ENCODE measurements at regions not wholly inside any gene's neighbourhood (a gene's known extent, or its start where the extent isn't known, plus 50 kb on each side); places are given as distances from the start of the nearest gene placed in this dataset.
A peak's percentile ranks its signal among the peaks of the same experiment; 100 is the strongest.

DNA sequence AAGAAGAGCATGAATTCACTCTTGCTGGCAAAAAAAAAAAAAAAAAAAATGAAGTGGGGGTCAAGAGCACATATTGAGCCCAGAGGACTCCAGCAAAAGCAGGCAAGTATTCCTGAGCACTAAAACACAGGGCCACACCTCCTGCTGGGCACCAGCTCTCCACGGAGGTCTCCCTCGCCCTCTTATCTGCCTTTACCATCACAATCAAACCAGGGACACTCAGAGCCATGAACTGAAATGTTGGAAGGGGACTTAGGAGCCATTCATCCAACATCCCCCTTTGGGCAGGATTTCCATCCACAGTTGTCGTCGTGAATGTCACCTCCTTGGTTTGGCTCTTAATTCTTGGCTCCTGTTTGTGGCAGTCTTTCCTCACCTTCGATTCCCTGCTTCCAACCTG is 89.8 kb upstream of the GNAO1 start:
- Histone ChIP-seq H3K27ac (peak overlapping the region in 1 of 2 donors; percentile 56), H3K4me1 (peaks cover 6% of the 10 kb centered on the region), H3K36me3 (ENCODE audit: low read depth, missing control alignments) (no peaks in the 10 kb centered on the region), H3K9me3 (no peaks in the 10 kb centered on the region), H3K4me3 (no peak overlapping the region), H3K27me3 (no peaks in the 10 kb centered on the region)
- DNase-seq = no peak
- intact Hi-C loops (cut with DNase I; ENCODE audit: low total_unique reads) = no loop called here
- TF ChIP-seq POLR2A (IDR thresholded peaks at IDR 0.05) = no peak
- TF ChIP-seq, protein P1, sequence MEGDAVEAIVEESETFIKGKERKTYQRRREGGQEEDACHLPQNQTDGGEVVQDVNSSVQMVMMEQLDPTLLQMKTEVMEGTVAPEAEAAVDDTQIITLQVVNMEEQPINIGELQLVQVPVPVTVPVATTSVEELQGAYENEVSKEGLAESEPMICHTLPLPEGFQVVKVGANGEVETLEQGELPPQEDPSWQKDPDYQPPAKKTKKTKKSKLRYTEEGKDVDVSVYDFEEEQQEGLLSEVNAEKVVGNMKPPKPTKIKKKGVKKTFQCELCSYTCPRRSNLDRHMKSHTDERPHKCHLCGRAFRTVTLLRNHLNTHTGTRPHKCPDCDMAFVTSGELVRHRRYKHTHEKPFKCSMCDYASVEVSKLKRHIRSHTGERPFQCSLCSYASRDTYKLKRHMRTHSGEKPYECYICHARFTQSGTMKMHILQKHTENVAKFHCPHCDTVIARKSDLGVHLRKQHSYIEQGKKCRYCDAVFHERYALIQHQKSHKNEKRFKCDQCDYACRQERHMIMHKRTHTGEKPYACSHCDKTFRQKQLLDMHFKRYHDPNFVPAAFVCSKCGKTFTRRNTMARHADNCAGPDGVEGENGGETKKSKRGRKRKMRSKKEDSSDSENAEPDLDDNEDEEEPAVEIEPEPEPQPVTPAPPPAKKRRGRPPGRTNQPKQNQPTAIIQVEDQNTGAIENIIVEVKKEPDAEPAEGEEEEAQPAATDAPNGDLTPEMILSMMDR (IDR thresholded peaks at IDR 0.05) = no peak
- WGBS, 2 donors = 72 to 83% methylated on average over 5 of the region's 5 CpGs

DNA sequence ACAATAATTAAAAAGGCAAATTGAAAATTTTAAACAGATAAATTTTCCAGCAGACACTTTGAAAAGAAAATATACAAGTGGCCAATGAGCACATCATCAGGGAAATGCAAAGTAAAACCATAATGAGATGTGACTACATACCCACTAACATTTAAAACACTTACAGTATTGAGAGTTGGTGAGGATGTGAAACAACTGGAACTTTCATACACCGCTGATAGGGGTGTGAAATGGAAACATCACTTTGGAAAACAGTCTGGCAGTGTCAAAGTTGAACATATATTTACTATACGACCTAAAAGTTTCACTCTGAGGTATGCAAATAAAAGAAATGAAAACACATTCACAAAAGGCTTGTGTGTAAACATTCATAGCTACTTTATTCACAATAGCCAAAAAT is 94.0 kb upstream of the GNAO1 start:
- peaks cover 6% of the 10 kb centered on the region for H3K4me1 ChIP-seq
- WGBS, 2 donors = 80 to 89% methylated on average over 2 of the region's 2 CpGs
- no peaks in the 10 kb centered on the region for H3K27me3 ChIP-seq
- intact Hi-C loops (cut with DNase I; ENCODE audit: low total_unique reads) = no loop called here
- no peak for DNase-seq
- no peak overlapping the region for H3K27ac ChIP-seq
- H3K36me3 ChIP-seq (ENCODE audit: low read depth, missing control alignments) = no peaks in the 10 kb centered on the region
- no peaks in the 10 kb centered on the region for H3K9me3 ChIP-seq
- TF ChIP-seq, protein P1 (IDR thresholded peaks at IDR 0.05) = no peak
- no peak for TF ChIP-seq POLR2A (IDR thresholded peaks at IDR 0.05)
- H3K4me3 ChIP-seq = no peak overlapping the region

DNA sequence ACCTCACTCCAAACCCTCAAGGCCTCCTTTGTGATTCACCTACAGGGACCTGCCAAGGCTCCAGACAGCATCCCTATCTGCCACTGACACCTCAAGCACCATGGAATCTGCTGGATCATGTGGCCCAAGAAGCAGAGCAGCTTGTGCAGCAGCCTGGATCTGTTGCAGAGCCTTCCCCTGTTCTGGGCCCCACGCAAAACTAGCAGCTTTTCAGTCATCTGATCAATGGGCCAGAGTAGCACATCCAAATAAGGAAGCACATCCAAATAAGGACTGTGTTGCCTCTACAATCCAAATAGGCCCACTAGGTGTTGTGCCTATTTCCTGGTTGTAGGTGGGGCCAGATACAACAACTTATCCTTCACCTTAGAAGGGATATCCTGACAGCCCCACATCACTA is 97.1 kb upstream of the GNAO1 start:
- intact Hi-C loops (cut with DNase I; ENCODE audit: low total_unique reads) = no loop called here
- no peaks in the 10 kb centered on the region for H3K9me3 ChIP-seq
- no peaks in the 10 kb centered on the region for H3K4me1 ChIP-seq
- 80 to 92% methylated on average over 1 of the region's 1 CpG for WGBS, 2 donors
- no peak overlapping the region for H3K27ac ChIP-seq
- TF ChIP-seq, protein P1 (IDR thresholded peaks at IDR 0.05) = no peak
- no peak for TF ChIP-seq POLR2A (IDR thresholded peaks at IDR 0.05)
- no peak for DNase-seq
- H3K36me3 ChIP-seq (ENCODE audit: low read depth, missing control alignments) = no peaks in the 10 kb centered on the region
- H3K27me3 ChIP-seq = no peaks in the 10 kb centered on the region
- H3K4me3 ChIP-seq = no peak overlapping the region

- no peaks in the 10 kb centered on the region for H3K27me3 ChIP-seq
- H3K4me1 ChIP-seq = no peaks in the 10 kb centered on the region
- H3K4me3 ChIP-seq = no peak overlapping the region
- H3K27ac ChIP-seq = no peak overlapping the region
- TF ChIP-seq, protein P1 (IDR thresholded peaks at IDR 0.05) = no peak
- no peak for TF ChIP-seq POLR2A (IDR thresholded peaks at IDR 0.05)
- no peaks in the 10 kb centered on the region for H3K9me3 ChIP-seq
- H3K36me3 ChIP-seq (ENCODE audit: low read depth, missing control alignments) = no peaks in the 10 kb centered on the region
- intact Hi-C loops (cut with DNase I; ENCODE audit: low total_unique reads) = no loop called here
- 81 to 92% methylated on average over 2 of the region's 2 CpGs for WGBS, 2 donors
- DNase-seq = no peak
Observed at GRCh38 chr16:56093055-56093454, 98.2 kb upstream of the GNAO1 start.

DNA sequence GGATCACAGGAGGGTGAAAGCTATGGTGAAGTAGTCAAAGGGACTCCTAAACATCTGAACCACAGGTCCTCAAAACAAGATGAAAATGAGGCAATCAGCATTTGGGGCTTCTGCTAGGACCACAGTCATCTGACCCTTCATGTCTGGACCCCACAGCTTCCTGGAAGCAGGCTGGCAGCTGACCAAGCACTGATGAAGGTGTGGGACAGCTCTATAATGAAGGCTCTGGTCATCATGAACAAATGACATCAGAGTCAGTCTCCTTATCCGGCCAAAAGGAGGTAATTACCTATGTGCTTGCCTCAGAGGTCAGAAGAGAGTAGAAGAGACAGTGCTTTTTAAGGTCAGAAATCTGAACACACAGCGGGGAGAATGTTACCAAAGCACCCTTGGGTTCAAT is 101.2 kb upstream of the GNAO1 start:
- H3K4me3 ChIP-seq = no peak overlapping the region
- 77 to 79% methylated on average over 2 of the region's 2 CpGs for WGBS, 2 donors
- no peak for DNase-seq
- H3K27ac ChIP-seq = peak overlapping the region in 1 of 2 donors; percentile 55
- TF ChIP-seq, protein P1 (IDR thresholded peaks at IDR 0.05) = no peak
- no peak for TF ChIP-seq POLR2A (IDR thresholded peaks at IDR 0.05)
- no peaks in the 10 kb centered on the region for H3K9me3 ChIP-seq
- no peaks in the 10 kb centered on the region for H3K27me3 ChIP-seq
- intact Hi-C loops (cut with DNase I; ENCODE audit: low total_unique reads) = no loop called here
- no peaks in the 10 kb centered on the region for H3K4me1 ChIP-seq
- H3K36me3 ChIP-seq (ENCODE audit: low read depth, missing control alignments) = no peaks in the 10 kb centered on the region
